ENCODE measurements at regions not wholly inside any gene's neighbourhood (a gene's known extent, or its start where the extent isn't known, plus 50 kb on each side); places are given as distances from the start of the nearest gene placed in this dataset.

GRCh38 chr15:69857250-69857649, 240.5 kb downstream of the TLE3 start:
- TF ChIP-seq GATA2 (IDR thresholded peaks at IDR 0.05; ENCODE audit: low read depth, low read length) = no peak
- TF ChIP-seq GATA3 (IDR thresholded peaks at IDR 0.05; ENCODE audit: low read depth, low read length) = no peak

GRCh38 chr15:69857686-69858391, 239.9 kb downstream of the TLE3 start:
- TF ChIP-seq GATA2 (IDR thresholded peaks at IDR 0.05; ENCODE audit: low read depth, low read length) (no peak), GATA3 (IDR thresholded peaks at IDR 0.05; ENCODE audit: low read depth, low read length) (no peak)

- TF ChIP-seq GATA2 (IDR thresholded peaks at IDR 0.05; ENCODE audit: low read depth, low read length) (no peak), GATA3 (IDR thresholded peaks at IDR 0.05; ENCODE audit: low read depth, low read length) (no peak)
Observed at GRCh38 chr15:69858456-69858855, 239.3 kb downstream of the TLE3 start.

GRCh38 chr15:69859866-69860265, 237.9 kb downstream of the TLE3 start:
- no peak for TF ChIP-seq GATA2 (IDR thresholded peaks at IDR 0.05; ENCODE audit: low read depth, low read length)
- TF ChIP-seq GATA3 (IDR thresholded peaks at IDR 0.05; ENCODE audit: low read depth, low read length) = no peak

- TF ChIP-seq GATA2 (IDR thresholded peaks at IDR 0.05; ENCODE audit: low read depth, low read length) = no peak
- TF ChIP-seq GATA3 (IDR thresholded peaks at IDR 0.05; ENCODE audit: low read depth, low read length) = no peak
Observed at GRCh38 chr15:69860321-69860720, 237.4 kb downstream of the TLE3 start.

- TF ChIP-seq GATA2 (IDR thresholded peaks at IDR 0.05; ENCODE audit: low read depth, low read length) = no peak
- no peak for TF ChIP-seq GATA3 (IDR thresholded peaks at IDR 0.05; ENCODE audit: low read depth, low read length)
Observed at GRCh38 chr15:69860921-69861320, 236.8 kb downstream of the TLE3 start.

GRCh38 chr15:69861331-69862171, 236.2 kb downstream of the TLE3 start:
- TF ChIP-seq GATA2 (IDR thresholded peaks at IDR 0.05; ENCODE audit: low read depth, low read length) (no peak), GATA3 (IDR thresholded peaks at IDR 0.05; ENCODE audit: low read depth, low read length) (no peak)

GRCh38 chr15:69862540-69862939, 235.2 kb downstream of the TLE3 start:
- TF ChIP-seq GATA2 (IDR thresholded peaks at IDR 0.05; ENCODE audit: low read depth, low read length) (no peak), GATA3 (IDR thresholded peaks at IDR 0.05; ENCODE audit: low read depth, low read length) (no peak)

- TF ChIP-seq GATA3 (IDR thresholded peaks at IDR 0.05; ENCODE audit: low read depth, low read length) = no peak
- no peak for TF ChIP-seq GATA2 (IDR thresholded peaks at IDR 0.05; ENCODE audit: low read depth, low read length)
Observed at GRCh38 chr15:69863446-69863845, 234.3 kb downstream of the TLE3 start.

GRCh38 chr15:69865369-69865768, 232.3 kb downstream of the TLE3 start:
- TF ChIP-seq GATA3 (IDR thresholded peaks at IDR 0.05; ENCODE audit: low read depth, low read length) (no peak), GATA2 (IDR thresholded peaks at IDR 0.05; ENCODE audit: low read depth, low read length) (no peak)

- TF ChIP-seq GATA2 (IDR thresholded peaks at IDR 0.05; ENCODE audit: low read depth, low read length) (no peak), GATA3 (IDR thresholded peaks at IDR 0.05; ENCODE audit: low read depth, low read length) (no peak)
Observed at GRCh38 chr15:69868756-69869155, 229.0 kb downstream of the TLE3 start.

GRCh38 chr15:69869291-69869690, 228.4 kb downstream of the TLE3 start:
- no peak for TF ChIP-seq GATA2 (IDR thresholded peaks at IDR 0.05; ENCODE audit: low read depth, low read length)
- TF ChIP-seq GATA3 (IDR thresholded peaks at IDR 0.05; ENCODE audit: low read depth, low read length) = no peak

- TF ChIP-seq GATA2 (IDR thresholded peaks at IDR 0.05; ENCODE audit: low read depth, low read length) (no peak), GATA3 (IDR thresholded peaks at IDR 0.05; ENCODE audit: low read depth, low read length) (no peak)
Observed at GRCh38 chr15:69869881-69870505, 227.7 kb downstream of the TLE3 start.

- TF ChIP-seq GATA3 (IDR thresholded peaks at IDR 0.05; ENCODE audit: low read depth, low read length) (no peak), GATA2 (IDR thresholded peaks at IDR 0.05; ENCODE audit: low read depth, low read length) (no peak)
Observed at GRCh38 chr15:69871511-69872134, 226.1 kb downstream of the TLE3 start.
